Left ventricle myocardium inferior (tissue), 1 donor: ENCODE measurements at regions not wholly inside any gene's neighbourhood (a gene's known extent, or its start where the extent isn't known, plus 50 kb on each side); places are given as distances from the start of the nearest gene placed in this dataset.

Source experiments
- DNase-seq: peaks from one replicate; pipeline ENCODE4 v3.0.0-alpha.2; 2020
- H3K27ac ChIP-seq: fragments of 200-600 bp; replicated peaks from 2 replicates; pipeline ENCODE4 v1.8.0; 2021
- H3K27me3 ChIP-seq: fragments of 200-600 bp; 2 replicates; pipeline ENCODE4 v1.8.0; 2021; ENCODE audit warnings: low read depth
- H3K36me3 ChIP-seq: fragments of 200-600 bp; 2 replicates; pipeline ENCODE4 v1.8.0; 2021
- H3K4me1 ChIP-seq: fragments of 200-600 bp; 2 replicates; pipeline ENCODE4 v1.8.0; 2021
- H3K4me3 ChIP-seq: fragments of 200-600 bp; 2 replicates; pipeline ENCODE4 v1.8.0; 2021; ENCODE audit warnings: mild to moderate bottlenecking, moderate library complexity
- H3K9me3 ChIP-seq: fragments of 200-600 bp; replicated peaks from 2 replicates; pipeline ENCODE4 v1.8.0; 2021
- intact Hi-C: fragments of 100-400 bp; cut with micrococcal nuclease; formaldehyde crosslinking; loops from one replicate; pipeline ENCODE4 v1.11.0; 2022
- TF ChIP-seq, protein P1 (sequence below): fragments of 200-600 bp; IDR thresholded peaks from 2 replicates; pipeline ENCODE4 v1.8.0; 2021; ENCODE audit warnings: antibody characterized with exemption, mild to moderate bottlenecking, borderline replicate concordance
- donor health status: DM: no; HTN: yes; CAD: no; lungs with severe emphysema.

DNA sequence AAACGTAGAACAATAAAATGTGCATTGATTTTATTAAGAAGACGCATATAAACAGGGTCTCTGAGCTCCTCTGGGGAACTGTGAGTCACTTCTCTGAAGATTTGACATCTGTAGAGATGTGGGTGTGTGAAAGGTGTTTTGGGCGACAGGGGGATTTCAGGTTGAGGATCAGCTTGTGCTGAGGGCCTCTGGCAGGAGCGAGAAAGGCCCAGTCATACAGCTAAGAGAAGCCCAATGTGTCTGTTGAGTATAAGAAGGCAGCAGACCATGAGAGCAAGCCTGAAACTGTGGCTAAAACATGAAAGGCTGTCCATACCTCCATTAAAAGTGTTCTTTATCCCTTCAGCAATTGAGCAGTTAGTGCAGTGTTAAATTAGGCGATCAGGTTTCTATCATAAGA lies 406.5 kb upstream of the MON1B start:
- Histone ChIP-seq H3K36me3 (no peaks in the 10 kb centered on the region), H3K4me1 (no peaks in the 10 kb centered on the region), H3K4me3 (no peak overlapping the region), H3K27me3 (no peaks in the 10 kb centered on the region), H3K27ac (no peak overlapping the region), H3K9me3 (peaks cover 27% of the 10 kb centered on the region)
- TF ChIP-seq, protein P1, sequence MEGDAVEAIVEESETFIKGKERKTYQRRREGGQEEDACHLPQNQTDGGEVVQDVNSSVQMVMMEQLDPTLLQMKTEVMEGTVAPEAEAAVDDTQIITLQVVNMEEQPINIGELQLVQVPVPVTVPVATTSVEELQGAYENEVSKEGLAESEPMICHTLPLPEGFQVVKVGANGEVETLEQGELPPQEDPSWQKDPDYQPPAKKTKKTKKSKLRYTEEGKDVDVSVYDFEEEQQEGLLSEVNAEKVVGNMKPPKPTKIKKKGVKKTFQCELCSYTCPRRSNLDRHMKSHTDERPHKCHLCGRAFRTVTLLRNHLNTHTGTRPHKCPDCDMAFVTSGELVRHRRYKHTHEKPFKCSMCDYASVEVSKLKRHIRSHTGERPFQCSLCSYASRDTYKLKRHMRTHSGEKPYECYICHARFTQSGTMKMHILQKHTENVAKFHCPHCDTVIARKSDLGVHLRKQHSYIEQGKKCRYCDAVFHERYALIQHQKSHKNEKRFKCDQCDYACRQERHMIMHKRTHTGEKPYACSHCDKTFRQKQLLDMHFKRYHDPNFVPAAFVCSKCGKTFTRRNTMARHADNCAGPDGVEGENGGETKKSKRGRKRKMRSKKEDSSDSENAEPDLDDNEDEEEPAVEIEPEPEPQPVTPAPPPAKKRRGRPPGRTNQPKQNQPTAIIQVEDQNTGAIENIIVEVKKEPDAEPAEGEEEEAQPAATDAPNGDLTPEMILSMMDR: no peak
- DNase-seq: no peak
- intact Hi-C loops: no loop called here

- Histone ChIP-seq H3K36me3 (no peaks in the 10 kb centered on the region), H3K9me3 (peaks cover 13% of the 10 kb centered on the region), H3K27ac (no peak overlapping the region), H3K27me3 (no peaks in the 10 kb centered on the region), H3K4me1 (no peaks in the 10 kb centered on the region), H3K4me3 (no peak overlapping the region)
- TF ChIP-seq, protein P1: no peak
- intact Hi-C loops: no loop called here
- no peak for DNase-seq
Measured at GRCh38 chr16:76787394-76787793, 403.6 kb upstream of the MON1B start.

GRCh38 chr16:76791151-76791550 lies 399.8 kb upstream of the MON1B start:
- intact Hi-C loops: no loop called here
- Histone ChIP-seq H3K27me3 (no peaks in the 10 kb centered on the region), H3K4me1 (no peaks in the 10 kb centered on the region), H3K4me3 (no peak overlapping the region), H3K9me3 (peaks cover 12% of the 10 kb centered on the region), H3K36me3 (no peaks in the 10 kb centered on the region), H3K27ac (no peak overlapping the region)
- TF ChIP-seq, protein P1: no peak
- no peak for DNase-seq

DNA sequence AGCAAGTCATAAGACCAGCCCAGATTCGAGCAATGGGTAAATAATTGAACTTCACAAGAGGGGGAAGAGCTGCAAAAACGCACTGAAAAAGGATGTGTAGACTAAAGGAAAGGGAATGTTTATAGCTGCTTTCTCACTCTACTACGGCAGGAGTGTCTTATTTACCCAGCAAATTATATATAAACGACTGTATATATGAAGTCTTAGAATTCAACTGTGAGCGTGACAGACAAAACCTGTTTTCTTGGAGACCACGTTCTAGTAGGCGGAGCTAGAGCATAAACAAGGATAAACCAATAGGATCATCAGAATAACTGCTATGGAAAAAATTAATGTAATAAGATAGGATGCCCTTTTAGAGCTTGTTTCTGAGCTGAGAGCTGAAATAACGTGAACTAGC lies 394.6 kb upstream of the MON1B start:
- Histone ChIP-seq H3K4me1 (no peaks in the 10 kb centered on the region), H3K9me3 (no peaks in the 10 kb centered on the region), H3K27me3 (no peaks in the 10 kb centered on the region), H3K36me3 (no peaks in the 10 kb centered on the region), H3K4me3 (no peak overlapping the region), H3K27ac (no peak overlapping the region)
- DNase-seq: no peak
- TF ChIP-seq, protein P1: no peak
- intact Hi-C loops: no loop called here

GRCh38 chr16:76796978-76797377 lies 394.0 kb upstream of the MON1B start:
- Histone ChIP-seq H3K27me3 (no peaks in the 10 kb centered on the region), H3K9me3 (no peaks in the 10 kb centered on the region), H3K36me3 (no peaks in the 10 kb centered on the region), H3K4me1 (no peaks in the 10 kb centered on the region), H3K4me3 (no peak overlapping the region), H3K27ac (no peak overlapping the region)
- no peak for DNase-seq
- intact Hi-C loops: no loop called here
- TF ChIP-seq, protein P1: no peak

DNA sequence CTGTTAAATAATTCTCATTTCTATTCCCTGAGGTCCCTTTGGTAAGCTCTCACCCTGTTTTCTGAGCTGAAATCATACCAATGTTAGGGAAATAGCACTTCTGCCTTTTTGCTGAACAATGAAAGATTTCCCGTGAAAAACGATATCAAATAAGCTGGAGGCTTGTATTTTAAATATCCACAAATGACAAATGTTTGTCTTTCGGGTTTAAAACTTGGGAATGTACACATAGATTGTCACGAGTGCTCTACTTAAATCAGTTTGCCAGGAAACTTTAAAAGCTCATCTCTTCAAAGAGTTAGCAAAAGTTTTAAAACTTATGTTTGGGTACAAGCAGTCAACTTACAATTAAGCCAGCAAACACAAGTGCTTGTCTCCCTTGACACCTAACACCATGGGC lies 393.5 kb upstream of the MON1B start:
- H3K4me1 ChIP-seq: no peaks in the 10 kb centered on the region
- intact Hi-C loops: no loop called here
- no peaks in the 10 kb centered on the region for H3K9me3 ChIP-seq
- H3K4me3 ChIP-seq: no peak overlapping the region
- no peak overlapping the region for H3K27ac ChIP-seq
- no peaks in the 10 kb centered on the region for H3K36me3 ChIP-seq
- no peak for DNase-seq
- TF ChIP-seq, protein P1: no peak
- H3K27me3 ChIP-seq: no peaks in the 10 kb centered on the region
